Parathyroid adenoma (tissue), 2 donors: ENCODE measurements at regions not wholly inside any gene's neighbourhood (a gene's known extent, or its start where the extent isn't known, plus 50 kb on each side); places are given as distances from the start of the nearest gene placed in this dataset.

Experiments
- H2AFZ ChIP-seq: fragments of 300-600 bp; sonication (generic); one replicate; pipeline ENCODE4 v1.7.0; 2017; ENCODE audit warnings: antibody characterized with exemption, mild to moderate bottlenecking
- H3K27ac ChIP-seq: fragments of 300-600 bp; sonication (generic); one replicate; pipeline ENCODE4 v1.7.0; 2017
- H3K27me3 ChIP-seq: fragments of 300-600 bp; sonication (generic); one replicate; pipeline ENCODE4 v1.7.0; 2017; ENCODE audit warnings: low read length; ENCODE audit not compliant: control insufficient read depth, insufficient read depth
- H3K36me3 ChIP-seq: fragments of 300-600 bp; sonication (generic); one replicate; pipeline ENCODE4 v1.7.0; 2017; ENCODE audit warnings: low read length; ENCODE audit not compliant: control insufficient read depth, insufficient read depth
- H3K4me1 ChIP-seq: fragments of 300-600 bp; sonication (generic); one replicate; pipeline ENCODE4 v1.7.0; 2017; ENCODE audit warnings: control low read depth
- H3K4me2 ChIP-seq: fragments of 300-600 bp; sonication (generic); one replicate; pipeline ENCODE4 v1.7.0; 2017; ENCODE audit warnings: low read length
- H3K4me3 ChIP-seq: fragments of 300-600 bp; sonication (generic); one replicate; pipeline ENCODE4 v1.7.0; 2017; ENCODE audit warnings: low read depth, low read length
- H3K79me2 ChIP-seq: fragments of 300-600 bp; sonication (generic); one replicate; pipeline ENCODE4 v1.7.0; 2017; ENCODE audit warnings: control low read depth
- H3K9ac ChIP-seq: fragments of 300-600 bp; sonication (generic); one replicate; pipeline ENCODE4 v1.7.0; 2017; ENCODE audit warnings: mild to moderate bottlenecking
- H3K9me3 ChIP-seq: fragments of 300-600 bp; sonication (generic); one replicate; pipeline ENCODE4 v1.7.0; 2017; ENCODE audit warnings: low read length; ENCODE audit not compliant: control insufficient read depth
- TF ChIP-seq, protein P1 (sequence below): fragments of 300-600 bp; sonication (generic); IDR thresholded peaks from one replicate; pipeline ENCODE4 v1.7.0; 2017; ENCODE audit warnings: antibody characterized with exemption, mild to moderate bottlenecking
- donor health status: primary hyperparathyroidism.

DNA sequence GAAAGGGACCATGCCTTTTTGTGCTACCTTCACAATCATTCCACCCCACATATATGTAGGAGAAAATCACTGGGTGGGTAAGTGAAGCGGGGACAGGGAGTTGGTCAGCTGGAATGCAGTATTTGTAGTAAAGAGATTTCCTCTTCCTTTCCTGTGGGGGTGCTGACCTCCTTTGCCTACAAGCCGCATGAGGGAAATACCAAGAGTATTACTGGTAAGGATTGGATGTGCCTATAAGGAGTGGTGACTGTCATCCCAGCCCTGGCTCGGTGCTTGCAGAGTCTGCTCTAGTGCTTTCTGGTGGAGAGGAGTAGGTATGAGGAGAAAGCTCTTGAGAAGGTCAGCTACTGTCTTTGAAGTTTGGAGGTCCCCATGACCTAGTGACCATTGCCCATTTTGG, 324.6 kb downstream of the HRH4 start:
- Histone ChIP-seq H2AFZ (no peak overlapping the region), H3K79me2 (no peaks in the 10 kb centered on the region), H3K4me2 (no peak overlapping the region), H3K4me3 (no peak overlapping the region), H3K9me3 (no peaks in the 10 kb centered on the region), H3K4me1 (no peaks in the 10 kb centered on the region), H3K27me3 (no peaks in the 10 kb centered on the region), H3K9ac (no peak overlapping the region), H3K36me3 (no peaks in the 10 kb centered on the region), H3K27ac (no peak overlapping the region)
- TF ChIP-seq, protein P1, sequence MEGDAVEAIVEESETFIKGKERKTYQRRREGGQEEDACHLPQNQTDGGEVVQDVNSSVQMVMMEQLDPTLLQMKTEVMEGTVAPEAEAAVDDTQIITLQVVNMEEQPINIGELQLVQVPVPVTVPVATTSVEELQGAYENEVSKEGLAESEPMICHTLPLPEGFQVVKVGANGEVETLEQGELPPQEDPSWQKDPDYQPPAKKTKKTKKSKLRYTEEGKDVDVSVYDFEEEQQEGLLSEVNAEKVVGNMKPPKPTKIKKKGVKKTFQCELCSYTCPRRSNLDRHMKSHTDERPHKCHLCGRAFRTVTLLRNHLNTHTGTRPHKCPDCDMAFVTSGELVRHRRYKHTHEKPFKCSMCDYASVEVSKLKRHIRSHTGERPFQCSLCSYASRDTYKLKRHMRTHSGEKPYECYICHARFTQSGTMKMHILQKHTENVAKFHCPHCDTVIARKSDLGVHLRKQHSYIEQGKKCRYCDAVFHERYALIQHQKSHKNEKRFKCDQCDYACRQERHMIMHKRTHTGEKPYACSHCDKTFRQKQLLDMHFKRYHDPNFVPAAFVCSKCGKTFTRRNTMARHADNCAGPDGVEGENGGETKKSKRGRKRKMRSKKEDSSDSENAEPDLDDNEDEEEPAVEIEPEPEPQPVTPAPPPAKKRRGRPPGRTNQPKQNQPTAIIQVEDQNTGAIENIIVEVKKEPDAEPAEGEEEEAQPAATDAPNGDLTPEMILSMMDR: no peak

DNA sequence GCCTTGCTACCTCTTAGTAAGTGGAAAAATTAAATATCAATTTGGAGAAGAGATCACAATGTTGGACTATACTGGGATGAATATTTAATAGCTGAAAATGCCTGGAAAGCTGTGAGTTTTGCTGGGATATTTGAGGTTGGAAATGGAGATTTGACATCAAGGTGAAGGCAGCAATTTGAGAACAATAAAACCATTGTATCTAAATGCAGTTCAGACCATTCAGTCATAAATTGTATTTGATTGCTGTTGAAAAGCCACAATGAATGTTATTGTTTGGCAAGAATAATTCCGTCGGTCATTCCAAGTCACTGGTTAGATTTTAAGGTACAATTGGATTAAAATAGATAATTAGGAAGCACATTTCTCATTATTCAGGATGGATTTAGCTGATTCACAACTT, 325.6 kb downstream of the HRH4 start:
- Histone ChIP-seq H3K27me3 (no peaks in the 10 kb centered on the region), H3K36me3 (no peaks in the 10 kb centered on the region), H3K27ac (no peak overlapping the region), H3K9me3 (no peaks in the 10 kb centered on the region), H3K79me2 (no peaks in the 10 kb centered on the region), H3K4me1 (no peaks in the 10 kb centered on the region), H3K9ac (no peak overlapping the region), H2AFZ (no peak overlapping the region), H3K4me3 (no peak overlapping the region), H3K4me2 (no peak overlapping the region)
- TF ChIP-seq, protein P1: no peak

DNA sequence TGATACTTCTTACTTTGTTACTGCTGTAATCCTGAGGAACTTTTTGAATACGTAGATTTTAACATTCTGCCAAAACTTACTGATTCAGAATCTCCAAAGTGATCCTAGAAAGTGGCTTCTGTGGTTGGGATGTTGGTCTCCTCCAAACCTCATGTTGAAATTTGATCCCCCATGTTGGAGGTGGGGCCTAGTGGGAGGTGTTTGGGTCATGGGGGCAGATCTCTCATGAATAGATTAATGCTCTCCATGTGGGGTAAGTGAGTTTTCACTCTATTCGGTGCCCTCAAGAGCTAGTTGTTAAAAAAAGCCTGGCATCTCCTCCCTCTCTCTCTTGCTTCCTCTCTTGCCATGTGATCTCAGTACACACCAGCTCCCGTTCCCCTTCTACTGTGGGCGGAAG, 329.9 kb downstream of the HRH4 start:
- Histone ChIP-seq H3K36me3 (no peaks in the 10 kb centered on the region), H3K27me3 (no peaks in the 10 kb centered on the region), H2AFZ (no peak overlapping the region), H3K4me3 (no peak overlapping the region), H3K79me2 (no peaks in the 10 kb centered on the region), H3K4me2 (no peak overlapping the region), H3K4me1 (no peaks in the 10 kb centered on the region), H3K27ac (no peak overlapping the region), H3K9me3 (no peaks in the 10 kb centered on the region), H3K9ac (no peak overlapping the region)
- TF ChIP-seq, protein P1: no peak

DNA sequence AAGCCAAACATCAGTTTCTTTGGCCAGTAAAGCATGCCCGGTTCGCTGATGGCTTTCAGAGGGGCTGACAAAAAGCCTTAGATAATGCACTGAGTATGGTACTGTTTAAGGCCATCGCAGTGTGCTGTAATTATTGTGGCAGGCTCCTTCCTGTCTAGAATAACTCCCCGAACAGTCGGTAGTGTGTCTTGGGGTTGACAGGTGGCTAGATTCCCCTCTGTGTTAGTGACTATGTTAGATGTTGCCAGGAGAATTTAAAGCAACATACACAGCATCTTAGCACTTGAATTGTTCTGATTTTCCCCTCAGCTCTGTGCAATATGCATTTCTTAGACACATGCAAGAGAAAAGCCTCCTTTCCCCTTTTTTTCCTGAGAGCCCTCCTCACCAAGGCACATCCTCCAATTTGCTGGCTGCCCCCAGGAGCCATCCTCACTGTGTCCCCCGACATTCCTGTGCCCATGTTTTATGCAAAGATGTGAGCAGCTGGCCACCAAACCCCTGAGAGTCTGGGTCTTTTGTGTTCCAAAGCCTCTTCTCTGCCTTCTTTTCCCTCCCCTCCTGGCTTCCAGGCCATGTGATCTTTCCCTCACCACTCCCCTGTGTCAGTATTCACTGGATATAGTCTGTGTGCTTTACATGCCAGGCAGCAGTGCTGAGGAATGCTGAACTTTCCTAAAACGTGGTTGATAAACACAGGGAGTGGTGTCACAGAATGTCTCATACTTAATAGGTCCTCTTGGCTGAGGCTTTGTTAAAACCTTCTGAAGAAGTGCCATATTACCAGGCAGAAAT, 331.5 kb downstream of the HRH4 start:
- Histone ChIP-seq H3K27me3 (no peaks in the 10 kb centered on the region), H2AFZ (no peak overlapping the region), H3K9me3 (no peaks in the 10 kb centered on the region), H3K79me2 (no peaks in the 10 kb centered on the region), H3K27ac (no peak overlapping the region), H3K4me3 (no peak overlapping the region), H3K4me2 (no peak overlapping the region), H3K36me3 (no peaks in the 10 kb centered on the region), H3K4me1 (no peaks in the 10 kb centered on the region), H3K9ac (no peak overlapping the region)
- TF ChIP-seq, protein P1: no peak

DNA sequence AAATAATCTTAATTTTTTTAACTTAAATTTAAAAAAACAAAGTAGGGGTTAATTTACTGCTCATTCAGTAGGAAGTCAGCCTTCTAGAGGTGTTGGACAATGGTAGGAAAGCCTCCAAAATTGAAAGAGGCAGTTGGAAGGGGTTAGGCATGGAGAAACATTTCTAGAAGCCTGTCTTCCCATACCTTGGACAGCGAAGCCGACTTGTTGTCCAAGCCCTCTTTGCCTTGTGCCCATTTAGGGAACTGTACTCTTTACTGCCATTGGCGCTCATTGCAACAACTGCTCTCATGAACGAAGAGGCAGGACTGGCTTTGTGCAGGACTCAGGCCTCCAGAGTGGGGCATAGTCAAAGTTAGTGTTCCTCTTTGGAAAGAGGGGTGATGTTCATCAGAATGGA, 333.3 kb downstream of the HRH4 start:
- TF ChIP-seq, protein P1: no peak
- Histone ChIP-seq H3K27ac (no peak overlapping the region), H3K27me3 (no peaks in the 10 kb centered on the region)

More for the DNA sequence above, 333.3 kb downstream of the HRH4 start:
- no peak overlapping the region for H3K9ac ChIP-seq
- H3K4me1 ChIP-seq: no peaks in the 10 kb centered on the region
- H2AFZ ChIP-seq: no peak overlapping the region
- H3K36me3 ChIP-seq: no peaks in the 10 kb centered on the region
- no peaks in the 10 kb centered on the region for H3K9me3 ChIP-seq
- no peak overlapping the region for H3K4me2 ChIP-seq
- no peak overlapping the region for H3K4me3 ChIP-seq
- H3K79me2 ChIP-seq: no peaks in the 10 kb centered on the region
